ENCODE measurements at regions not wholly inside any gene's neighbourhood (a gene's known extent, or its start where the extent isn't known, plus 50 kb on each side); places are given as distances from the start of the nearest gene placed in this dataset.

DNA sequence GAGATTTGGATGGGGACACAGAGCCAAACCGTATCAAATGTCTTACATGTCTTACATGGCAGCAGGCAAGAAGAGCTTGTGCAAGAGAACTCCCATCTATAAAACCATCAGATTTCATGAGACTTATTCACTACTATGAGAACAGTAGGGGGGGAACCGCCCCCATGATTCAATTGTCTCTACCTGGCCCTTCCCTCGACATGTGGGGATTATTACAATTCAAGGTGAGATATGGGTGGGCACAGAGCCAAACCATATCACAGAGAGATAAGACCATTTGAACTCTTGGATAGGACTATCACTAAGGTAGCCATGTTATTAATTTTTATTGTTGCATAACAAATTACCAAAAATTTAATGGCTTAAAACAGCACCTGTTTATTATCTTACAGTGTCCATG is 611.7 kb downstream of the SOX6 start:
- TF ChIP-seq, protein P1, sequence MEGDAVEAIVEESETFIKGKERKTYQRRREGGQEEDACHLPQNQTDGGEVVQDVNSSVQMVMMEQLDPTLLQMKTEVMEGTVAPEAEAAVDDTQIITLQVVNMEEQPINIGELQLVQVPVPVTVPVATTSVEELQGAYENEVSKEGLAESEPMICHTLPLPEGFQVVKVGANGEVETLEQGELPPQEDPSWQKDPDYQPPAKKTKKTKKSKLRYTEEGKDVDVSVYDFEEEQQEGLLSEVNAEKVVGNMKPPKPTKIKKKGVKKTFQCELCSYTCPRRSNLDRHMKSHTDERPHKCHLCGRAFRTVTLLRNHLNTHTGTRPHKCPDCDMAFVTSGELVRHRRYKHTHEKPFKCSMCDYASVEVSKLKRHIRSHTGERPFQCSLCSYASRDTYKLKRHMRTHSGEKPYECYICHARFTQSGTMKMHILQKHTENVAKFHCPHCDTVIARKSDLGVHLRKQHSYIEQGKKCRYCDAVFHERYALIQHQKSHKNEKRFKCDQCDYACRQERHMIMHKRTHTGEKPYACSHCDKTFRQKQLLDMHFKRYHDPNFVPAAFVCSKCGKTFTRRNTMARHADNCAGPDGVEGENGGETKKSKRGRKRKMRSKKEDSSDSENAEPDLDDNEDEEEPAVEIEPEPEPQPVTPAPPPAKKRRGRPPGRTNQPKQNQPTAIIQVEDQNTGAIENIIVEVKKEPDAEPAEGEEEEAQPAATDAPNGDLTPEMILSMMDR (IDR thresholded peaks at IDR 0.05) = no peak
- TF ChIP-seq POLR2AphosphoS5 (IDR thresholded peaks at IDR 0.05) (no peak), EP300 (IDR thresholded peaks at IDR 0.05; ENCODE audit: low read depth) (no peak), POLR2A (IDR thresholded peaks at IDR 0.05) (no peak)
